ENCODE measurements at regions not wholly inside any gene's neighbourhood (a gene's known extent, or its start where the extent isn't known, plus 50 kb on each side); places are given as distances from the start of the nearest gene placed in this dataset.

DNA sequence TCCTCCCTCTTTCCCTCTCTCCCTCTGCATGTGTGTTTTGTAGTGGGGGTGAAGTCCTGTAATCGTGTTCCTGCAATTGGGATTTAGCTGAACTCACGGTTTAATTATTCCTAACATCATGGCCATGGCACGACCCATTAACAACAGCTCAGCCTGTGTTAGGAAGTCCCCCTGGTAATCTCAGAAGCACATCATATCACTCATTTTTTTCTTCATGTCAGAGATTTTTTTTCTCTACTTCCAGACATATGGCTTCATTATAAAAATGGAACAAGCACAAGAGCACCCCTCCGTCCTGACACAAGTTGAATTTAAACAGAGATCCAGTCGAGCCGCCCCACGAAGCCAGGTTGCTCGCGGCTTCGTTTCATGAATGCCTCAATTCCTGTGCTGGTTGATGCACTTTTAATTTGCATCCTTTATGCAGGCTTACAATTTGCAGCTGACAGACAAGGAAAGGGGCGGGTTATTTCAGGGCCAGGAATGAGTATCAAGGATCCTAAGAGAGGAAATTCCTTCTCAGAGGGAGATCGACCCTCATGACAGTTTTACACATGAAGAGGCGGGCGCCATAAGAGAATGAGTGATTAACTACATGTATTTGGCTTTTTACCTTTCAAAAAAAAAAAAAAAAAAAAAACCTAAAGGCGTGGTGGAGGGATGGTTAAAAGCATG, 192.9 kb downstream of the MAF start:
- no peak for TF ChIP-seq CTCF (IDR thresholded peaks at IDR 0.05; ENCODE audit: low read depth, low read length, missing input control)
- no peak for TF ChIP-seq FOXA1 (IDR thresholded peaks at IDR 0.05)
- TF ChIP-seq, protein P1, sequence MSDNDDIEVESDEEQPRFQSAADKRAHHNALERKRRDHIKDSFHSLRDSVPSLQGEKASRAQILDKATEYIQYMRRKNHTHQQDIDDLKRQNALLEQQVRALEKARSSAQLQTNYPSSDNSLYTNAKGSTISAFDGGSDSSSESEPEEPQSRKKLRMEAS (IDR thresholded peaks at IDR 0.05), result no peak
- TF ChIP-seq RXRA (IDR thresholded peaks at IDR 0.05), result no peak
- TF ChIP-seq TAF1 (conservative IDR thresholded peaks at IDR 0.05), result no peak
- no peak for TF ChIP-seq REST (IDR thresholded peaks at IDR 0.05)
- no peak for TF ChIP-seq JUND (IDR thresholded peaks at IDR 0.05)
- TF ChIP-seq, protein P2, sequence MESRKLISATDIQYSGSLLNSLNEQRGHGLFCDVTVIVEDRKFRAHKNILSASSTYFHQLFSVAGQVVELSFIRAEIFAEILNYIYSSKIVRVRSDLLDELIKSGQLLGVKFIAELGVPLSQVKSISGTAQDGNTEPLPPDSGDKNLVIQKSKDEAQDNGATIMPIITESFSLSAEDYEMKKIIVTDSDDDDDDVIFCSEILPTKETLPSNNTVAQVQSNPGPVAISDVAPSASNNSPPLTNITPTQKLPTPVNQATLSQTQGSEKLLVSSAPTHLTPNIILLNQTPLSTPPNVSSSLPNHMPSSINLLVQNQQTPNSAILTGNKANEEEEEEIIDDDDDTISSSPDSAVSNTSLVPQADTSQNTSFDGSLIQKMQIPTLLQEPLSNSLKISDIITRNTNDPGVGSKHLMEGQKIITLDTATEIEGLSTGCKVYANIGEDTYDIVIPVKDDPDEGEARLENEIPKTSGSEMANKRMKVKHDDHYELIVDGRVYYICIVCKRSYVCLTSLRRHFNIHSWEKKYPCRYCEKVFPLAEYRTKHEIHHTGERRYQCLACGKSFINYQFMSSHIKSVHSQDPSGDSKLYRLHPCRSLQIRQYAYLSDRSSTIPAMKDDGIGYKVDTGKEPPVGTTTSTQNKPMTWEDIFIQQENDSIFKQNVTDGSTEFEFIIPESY (IDR thresholded peaks at IDR 0.05), result no peak
- TF ChIP-seq GABPA (IDR thresholded peaks at IDR 0.05 in 1 of 2, conservative IDR thresholded peaks at IDR 0.05 in 1 of 2), result no peak
